Ishikawa (cell line): ENCODE measurements at regions not wholly inside any gene's neighbourhood (a gene's known extent, or its start where the extent isn't known, plus 50 kb on each side); places are given as distances from the start of the nearest gene placed in this dataset.

Experiments used
- CEBPB ChIP-seq: IDR thresholded peaks from 2 replicates; pipeline ENCODE4 v1.6.1; 2012
- CREB1 ChIP-seq: IDR thresholded peaks from 2 replicates; pipeline ENCODE4 v1.6.1; 2012; ENCODE audit warnings: low read depth
- EGR1 ChIP-seq: IDR thresholded peaks from 2 replicates; pipeline ENCODE4 v1.6.1; 2012
- EP300 ChIP-seq: IDR thresholded peaks from 2 replicates; pipeline ENCODE4 v1.6.1; 2012; ENCODE audit warnings: borderline replicate concordance
- FOXM1 ChIP-seq: IDR thresholded peaks from 2 replicates; pipeline ENCODE4 v1.6.1; 2012; ENCODE audit warnings: low read depth, borderline replicate concordance
- NFIC ChIP-seq: IDR thresholded peaks from 2 replicates; pipeline ENCODE4 v1.6.1; 2012
- RAD21 ChIP-seq: IDR thresholded peaks from 2 replicates; pipeline ENCODE4 v1.6.1; 2012; ENCODE audit warnings: low read depth
- TAF1 ChIP-seq: IDR thresholded peaks from 2 replicates; pipeline ENCODE4 v1.6.1; 2012; ENCODE audit warnings: low read depth, mild to moderate bottlenecking
- TCF12 ChIP-seq: IDR thresholded peaks from 2 replicates; pipeline ENCODE4 v1.6.1; 2012; ENCODE audit warnings: low read depth
- TEAD4 ChIP-seq: IDR thresholded peaks from 2 replicates; pipeline ENCODE4 v1.6.1; 2012
- YY1 ChIP-seq: IDR thresholded peaks from 2 replicates; pipeline ENCODE4 v1.6.1; 2012; ENCODE audit warnings: low read depth
- ZBTB7A ChIP-seq: IDR thresholded peaks from 2 replicates; pipeline ENCODE4 v1.6.1; 2012; ENCODE audit warnings: low read depth
- TF ChIP-seq, protein P1 (sequence below): IDR thresholded peaks from 2 replicates; pipeline ENCODE4 v1.6.1; 2012
- TF ChIP-seq, protein P2 (sequence below): IDR thresholded peaks from 2 replicates; pipeline ENCODE4 v1.6.1; 2012; ENCODE audit warnings: low read depth, mild to moderate bottlenecking
- TF ChIP-seq, protein P3 (sequence below): IDR thresholded peaks from 2 replicates; pipeline ENCODE4 v1.6.1; 2012

DNA sequence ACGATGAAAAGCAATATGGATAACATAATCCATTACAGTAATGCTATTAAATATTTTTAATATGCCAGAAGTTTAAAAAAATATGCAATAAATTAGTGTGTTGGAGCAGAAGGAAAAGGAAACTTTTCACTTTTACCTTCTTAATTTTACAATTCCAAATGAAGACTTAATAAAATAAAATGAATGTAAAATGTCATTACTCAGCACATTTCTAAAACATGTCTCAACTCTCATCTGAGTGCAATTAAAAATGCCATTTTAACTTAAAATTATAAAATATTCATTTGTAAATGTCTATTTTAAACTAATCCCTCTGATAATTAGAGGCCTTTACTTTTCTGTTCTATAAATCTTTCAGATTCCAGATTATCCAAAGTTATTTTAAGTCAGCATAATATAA is 733.4 kb downstream of the DNAH5 start:
- no peak for TF ChIP-seq EP300
- no peak for TF ChIP-seq FOXM1

DNA sequence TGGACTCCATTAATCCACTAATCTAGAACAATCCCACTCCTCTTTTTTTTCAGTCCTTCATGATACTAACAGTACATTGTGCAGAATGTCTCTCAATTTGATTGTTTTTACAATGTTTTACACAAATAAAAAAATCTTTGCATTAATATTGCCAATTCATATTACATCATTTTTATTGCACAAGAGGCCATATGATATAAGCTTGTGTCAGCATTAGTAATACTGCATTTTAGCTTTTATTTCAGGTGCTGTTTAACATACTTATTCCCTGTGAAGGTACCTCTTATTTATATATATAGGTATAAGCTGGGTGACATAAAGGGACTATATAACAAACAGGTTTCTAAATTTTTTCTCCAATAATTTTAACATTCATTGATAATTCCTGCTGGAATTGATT is 737.4 kb downstream of the DNAH5 start:
- TF ChIP-seq EGR1 (no peak), TCF12 (no peak), FOXM1 (no peak), YY1 (no peak)

DNA sequence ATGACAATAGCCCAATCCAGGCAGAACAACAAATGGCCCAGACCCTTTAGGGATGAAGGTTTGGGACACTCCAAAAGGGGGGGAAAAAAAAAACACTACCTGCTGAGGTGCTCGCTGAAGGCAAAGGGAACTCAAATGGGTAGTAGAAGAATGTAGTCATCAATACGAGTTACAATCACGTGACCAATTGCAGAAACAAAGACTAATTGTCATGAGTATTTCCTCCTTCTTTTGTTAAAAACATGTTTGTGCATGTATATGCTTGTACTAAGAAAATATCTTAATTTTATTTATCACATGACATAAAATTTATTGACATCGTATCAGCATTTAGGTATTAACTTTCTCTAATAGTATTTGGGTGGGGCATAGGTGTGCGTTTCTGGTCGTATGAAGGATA is 743.5 kb downstream of the DNAH5 start:
- TF ChIP-seq, protein P1, sequence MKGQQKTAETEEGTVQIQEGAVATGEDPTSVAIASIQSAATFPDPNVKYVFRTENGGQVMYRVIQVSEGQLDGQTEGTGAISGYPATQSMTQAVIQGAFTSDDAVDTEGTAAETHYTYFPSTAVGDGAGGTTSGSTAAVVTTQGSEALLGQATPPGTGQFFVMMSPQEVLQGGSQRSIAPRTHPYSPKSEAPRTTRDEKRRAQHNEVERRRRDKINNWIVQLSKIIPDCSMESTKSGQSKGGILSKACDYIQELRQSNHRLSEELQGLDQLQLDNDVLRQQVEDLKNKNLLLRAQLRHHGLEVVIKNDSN, result no peak
- no peak for TF ChIP-seq TEAD4
- TF ChIP-seq EGR1, result no peak
- TF ChIP-seq EP300, result no peak
- TF ChIP-seq, protein P2, sequence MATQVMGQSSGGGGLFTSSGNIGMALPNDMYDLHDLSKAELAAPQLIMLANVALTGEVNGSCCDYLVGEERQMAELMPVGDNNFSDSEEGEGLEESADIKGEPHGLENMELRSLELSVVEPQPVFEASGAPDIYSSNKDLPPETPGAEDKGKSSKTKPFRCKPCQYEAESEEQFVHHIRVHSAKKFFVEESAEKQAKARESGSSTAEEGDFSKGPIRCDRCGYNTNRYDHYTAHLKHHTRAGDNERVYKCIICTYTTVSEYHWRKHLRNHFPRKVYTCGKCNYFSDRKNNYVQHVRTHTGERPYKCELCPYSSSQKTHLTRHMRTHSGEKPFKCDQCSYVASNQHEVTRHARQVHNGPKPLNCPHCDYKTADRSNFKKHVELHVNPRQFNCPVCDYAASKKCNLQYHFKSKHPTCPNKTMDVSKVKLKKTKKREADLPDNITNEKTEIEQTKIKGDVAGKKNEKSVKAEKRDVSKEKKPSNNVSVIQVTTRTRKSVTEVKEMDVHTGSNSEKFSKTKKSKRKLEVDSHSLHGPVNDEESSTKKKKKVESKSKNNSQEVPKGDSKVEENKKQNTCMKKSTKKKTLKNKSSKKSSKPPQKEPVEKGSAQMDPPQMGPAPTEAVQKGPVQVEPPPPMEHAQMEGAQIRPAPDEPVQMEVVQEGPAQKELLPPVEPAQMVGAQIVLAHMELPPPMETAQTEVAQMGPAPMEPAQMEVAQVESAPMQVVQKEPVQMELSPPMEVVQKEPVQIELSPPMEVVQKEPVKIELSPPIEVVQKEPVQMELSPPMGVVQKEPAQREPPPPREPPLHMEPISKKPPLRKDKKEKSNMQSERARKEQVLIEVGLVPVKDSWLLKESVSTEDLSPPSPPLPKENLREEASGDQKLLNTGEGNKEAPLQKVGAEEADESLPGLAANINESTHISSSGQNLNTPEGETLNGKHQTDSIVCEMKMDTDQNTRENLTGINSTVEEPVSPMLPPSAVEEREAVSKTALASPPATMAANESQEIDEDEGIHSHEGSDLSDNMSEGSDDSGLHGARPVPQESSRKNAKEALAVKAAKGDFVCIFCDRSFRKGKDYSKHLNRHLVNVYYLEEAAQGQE, result no peak
- TF ChIP-seq TCF12, result no peak
- no peak for TF ChIP-seq TAF1
- TF ChIP-seq YY1, result no peak
- no peak for TF ChIP-seq NFIC
- TF ChIP-seq RAD21, result no peak
- TF ChIP-seq, protein P3, sequence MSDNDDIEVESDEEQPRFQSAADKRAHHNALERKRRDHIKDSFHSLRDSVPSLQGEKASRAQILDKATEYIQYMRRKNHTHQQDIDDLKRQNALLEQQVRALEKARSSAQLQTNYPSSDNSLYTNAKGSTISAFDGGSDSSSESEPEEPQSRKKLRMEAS, result no peak
- TF ChIP-seq CEBPB, result no peak
- TF ChIP-seq CREB1, result no peak
- TF ChIP-seq ZBTB7A, result no peak
- no peak for TF ChIP-seq FOXM1

DNA sequence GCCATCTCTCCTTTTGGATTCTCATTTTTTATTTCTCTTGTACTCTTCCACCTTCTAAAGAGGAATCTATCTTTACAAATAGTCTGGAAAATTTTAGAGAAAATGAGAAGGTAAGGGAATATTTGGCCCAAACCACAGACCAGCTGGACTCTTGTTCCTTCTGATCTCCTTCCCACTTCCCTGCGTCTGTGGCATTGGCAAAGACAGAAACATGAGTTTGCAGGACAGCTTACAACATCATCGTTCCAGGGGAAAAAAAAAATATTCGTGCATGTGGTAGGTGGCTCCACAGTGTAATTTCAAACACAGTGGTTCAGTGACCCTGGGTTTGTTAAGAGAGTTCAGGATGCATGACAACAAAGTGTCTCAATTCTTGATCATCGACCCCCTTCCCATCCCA is 755.0 kb downstream of the DNAH5 start:
- TF ChIP-seq, protein P2, result no peak
- TF ChIP-seq ZBTB7A (no peak), CEBPB (no peak), NFIC (no peak), EGR1 (no peak)

DNA sequence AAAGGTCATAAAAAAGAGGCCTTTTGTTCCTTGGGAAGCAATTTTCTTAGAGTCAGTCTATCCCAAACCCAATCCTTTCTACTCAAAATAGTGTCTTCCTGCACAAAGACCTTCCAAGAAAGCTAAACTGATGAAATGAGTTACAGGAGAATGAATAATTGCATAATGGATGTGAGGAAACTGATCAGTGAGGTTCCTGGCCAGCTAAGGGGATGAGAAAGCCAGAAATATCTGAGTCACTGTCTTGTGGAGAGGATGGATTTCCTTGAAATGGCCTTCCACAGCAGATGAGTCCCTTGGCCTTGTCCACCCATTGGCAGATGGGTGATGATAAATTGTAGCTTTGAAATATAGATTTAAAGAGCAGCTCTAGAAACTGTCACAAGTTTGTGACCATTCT is 756.1 kb downstream of the DNAH5 start:
- TF ChIP-seq, protein P3, result no peak
- TF ChIP-seq TCF12, result no peak
- no peak for TF ChIP-seq TEAD4
- TF ChIP-seq EGR1, result no peak
- TF ChIP-seq RAD21, result no peak
- TF ChIP-seq TAF1, result no peak
- no peak for TF ChIP-seq CREB1
- TF ChIP-seq ZBTB7A, result no peak
- TF ChIP-seq, protein P1, result no peak
- no peak for TF ChIP-seq CEBPB
- TF ChIP-seq EP300, result no peak
- TF ChIP-seq YY1, result no peak
- TF ChIP-seq, protein P2, result no peak
